ENCODE measurements at regions not wholly inside any gene's neighbourhood (a gene's known extent, or its start where the extent isn't known, plus 50 kb on each side); places are given as distances from the start of the nearest gene placed in this dataset.

- no peak for DNase-seq
- Histone ChIP-seq H3K27ac (no peak overlapping the region), H3K4me1 (no peaks in the 10 kb centered on the region), H3K27me3 (no peaks in the 10 kb centered on the region), H3K4me3 (no peak overlapping the region), H3K9me3 (no peaks in the 10 kb centered on the region), H3K36me3 (ENCODE audit: low read depth, missing control alignments) (no peaks in the 10 kb centered on the region)
- intact Hi-C loops (cut with DNase I; ENCODE audit: low total_unique reads) = no loop called here
- TF ChIP-seq POLR2A (IDR thresholded peaks at IDR 0.05) = no peak
- TF ChIP-seq, protein P1, sequence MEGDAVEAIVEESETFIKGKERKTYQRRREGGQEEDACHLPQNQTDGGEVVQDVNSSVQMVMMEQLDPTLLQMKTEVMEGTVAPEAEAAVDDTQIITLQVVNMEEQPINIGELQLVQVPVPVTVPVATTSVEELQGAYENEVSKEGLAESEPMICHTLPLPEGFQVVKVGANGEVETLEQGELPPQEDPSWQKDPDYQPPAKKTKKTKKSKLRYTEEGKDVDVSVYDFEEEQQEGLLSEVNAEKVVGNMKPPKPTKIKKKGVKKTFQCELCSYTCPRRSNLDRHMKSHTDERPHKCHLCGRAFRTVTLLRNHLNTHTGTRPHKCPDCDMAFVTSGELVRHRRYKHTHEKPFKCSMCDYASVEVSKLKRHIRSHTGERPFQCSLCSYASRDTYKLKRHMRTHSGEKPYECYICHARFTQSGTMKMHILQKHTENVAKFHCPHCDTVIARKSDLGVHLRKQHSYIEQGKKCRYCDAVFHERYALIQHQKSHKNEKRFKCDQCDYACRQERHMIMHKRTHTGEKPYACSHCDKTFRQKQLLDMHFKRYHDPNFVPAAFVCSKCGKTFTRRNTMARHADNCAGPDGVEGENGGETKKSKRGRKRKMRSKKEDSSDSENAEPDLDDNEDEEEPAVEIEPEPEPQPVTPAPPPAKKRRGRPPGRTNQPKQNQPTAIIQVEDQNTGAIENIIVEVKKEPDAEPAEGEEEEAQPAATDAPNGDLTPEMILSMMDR (IDR thresholded peaks at IDR 0.05) = no peak
- 69 to 71% methylated on average over 3 of the region's 3 CpGs for WGBS, 2 donors
These were observed 189.5 kb upstream of the TENT5A start for GRCh38 chr6:81942067-81942370.

- Histone ChIP-seq H3K36me3 (ENCODE audit: low read depth, missing control alignments) (no peaks in the 10 kb centered on the region), H3K9me3 (no peaks in the 10 kb centered on the region), H3K27ac (no peak overlapping the region), H3K27me3 (no peaks in the 10 kb centered on the region), H3K4me3 (no peak overlapping the region), H3K4me1 (no peaks in the 10 kb centered on the region)
- no peak for TF ChIP-seq POLR2A (IDR thresholded peaks at IDR 0.05)
- TF ChIP-seq, protein P1 (IDR thresholded peaks at IDR 0.05) = no peak
- intact Hi-C loops (cut with DNase I; ENCODE audit: low total_unique reads) = no loop called here
- no peak for DNase-seq
- WGBS, 2 donors = 43 to 50% methylated on average over 1 of the region's 1 CpG
These were observed 188.0 kb upstream of the TENT5A start for GRCh38 chr6:81940451-81940985.

GRCh38 chr6:81939766-81940165 is 187.3 kb upstream of the TENT5A start:
- no peak for DNase-seq
- Histone ChIP-seq H3K9me3 (no peaks in the 10 kb centered on the region), H3K27me3 (no peaks in the 10 kb centered on the region), H3K36me3 (ENCODE audit: low read depth, missing control alignments) (no peaks in the 10 kb centered on the region), H3K4me3 (no peak overlapping the region), H3K4me1 (no peaks in the 10 kb centered on the region), H3K27ac (no peak overlapping the region)
- WGBS, 2 donors = 83 to 89% methylated on average over 3 of the region's 3 CpGs
- TF ChIP-seq, protein P1 (IDR thresholded peaks at IDR 0.05) = no peak
- TF ChIP-seq POLR2A (IDR thresholded peaks at IDR 0.05) = no peak
- intact Hi-C loops (cut with DNase I; ENCODE audit: low total_unique reads) = no loop called here

- H3K27me3 ChIP-seq = no peaks in the 10 kb centered on the region
- no peaks in the 10 kb centered on the region for H3K36me3 ChIP-seq (ENCODE audit: low read depth, missing control alignments)
- intact Hi-C loops (cut with DNase I; ENCODE audit: low total_unique reads) = no loop called here
- no peaks in the 10 kb centered on the region for H3K4me1 ChIP-seq
- 68% methylated on average over 3 of the region's 3 CpGs for WGBS, 2 donors
- no peak for DNase-seq
- TF ChIP-seq, protein P1 (IDR thresholded peaks at IDR 0.05) = no peak
- no peak for TF ChIP-seq POLR2A (IDR thresholded peaks at IDR 0.05)
- no peak overlapping the region for H3K4me3 ChIP-seq
- no peaks in the 10 kb centered on the region for H3K9me3 ChIP-seq
- no peak overlapping the region for H3K27ac ChIP-seq
These were observed 186.7 kb upstream of the TENT5A start for GRCh38 chr6:81938991-81939732.
